OCI-LY7 (cell line): ENCODE measurements at regions not wholly inside any gene's neighbourhood (a gene's known extent, or its start where the extent isn't known, plus 50 kb on each side); places are given as distances from the start of the nearest gene placed in this dataset.

ENCODE experiments used
- CTCF ChIP-seq: fragments of 200-600 bp; sonication (generic); conservative IDR thresholded peaks from 2 replicates; pipeline ENCODE4 v1.5.1; 2014; ENCODE audit warnings: mild to moderate bottlenecking, antibody characterized with exemption, low read length, moderate library complexity, mixed read lengths
- EZH2phosphoT487 ChIP-seq: fragments of 200-600 bp; sonication (generic); IDR thresholded peaks from 2 replicates; pipeline ENCODE4 v1.6.1; 2018; ENCODE audit warnings: low read depth, borderline replicate concordance, mild to moderate bottlenecking, mixed run types, antibody characterized with exemption, low read length, moderate library complexity, mixed read lengths

- TF ChIP-seq CTCF (no peak), EZH2phosphoT487 (no peak)
Observed at GRCh38 chr7:109579901-109580300, 1010.2 kb downstream of the DNAJB9 start.
